ENCODE measurements at regions not wholly inside any gene's neighbourhood (a gene's known extent, or its start where the extent isn't known, plus 50 kb on each side); places are given as distances from the start of the nearest gene placed in this dataset.

- TF ChIP-seq CTCF (IDR thresholded peaks at IDR 0.05) (no peak), POLR2A (IDR thresholded peaks at IDR 0.05) (no peak)
Observed at GRCh38 chr2:221085936-221086335, 486.2 kb downstream of the EPHA4 start.

All from thyroid gland (tissue), 4 donors.